Caco-2 (cell line): ENCODE measurements at regions not wholly inside any gene's neighbourhood (a gene's known extent, or its start where the extent isn't known, plus 50 kb on each side); places are given as distances from the start of the nearest gene placed in this dataset.

Experiments used
- BruUV-seq: library from RNA; stranded (reverse); fragments of 400-500 nt; replicated peaks from 2 replicates; lab custom pipeline; 2021; lab: Mats Ljungman, UMichigan
- CTCF ChIA-PET: fragments of 300-600 bp; sonication (Branson Sonifier 250); formaldehyde crosslinking; loops from one replicate; lab custom pipeline; 2022; ENCODE audit warnings: antibody characterized with exemption; lab: Charles Lee
- POLR2A ChIA-PET: fragments of 300-600 bp; sonication (Branson Sonifier 250); formaldehyde crosslinking; loops from one replicate; lab custom pipeline; 2022; ENCODE audit warnings: antibody characterized with exemption; lab: Charles Lee
- DNase-seq, 2 experiments: peaks; one replicate each; pipeline versions ENCODE4 v3.0.0 to v3.0.0-alpha.2; 2020 to 2022
- H3K27me3 ChIP-seq: replicated peaks from 2 replicates; pipeline ENCODE4 v1.6.0; 2011; ENCODE audit warnings: low read length; ENCODE audit not compliant: control insufficient read depth, insufficient read depth
- H3K36me3 ChIP-seq: 2 replicates; pipeline ENCODE4 v1.5.1; 2011; ENCODE audit warnings: low read length; ENCODE audit not compliant: control insufficient read depth, insufficient read depth
- H3K4me1 ChIP-seq: fragments of 250-450 bp; sonication (Bioruptor Pico); 2 replicates; pipeline ENCODE4 v1.5.1; 2020; ENCODE audit warnings: mild to moderate bottlenecking
- H3K4me3 ChIP-seq: 2 replicates; pipeline ENCODE4 v1.5.1; 2011; ENCODE audit warnings: low read depth, mild to moderate bottlenecking, control low read depth, low read length
- H3K9me3 ChIP-seq: fragments of 250-450 bp; sonication (Bioruptor Pico); 2 replicates; pipeline ENCODE4 v1.5.1; 2020; ENCODE audit warnings: mild to moderate bottlenecking, moderate library complexity
- H3K27ac Mint-ChIP-seq: one replicate; pipeline ENCODE4 v1.8.0; 2022; ENCODE audit warnings: mixed read lengths; ENCODE audit not compliant: unreplicated experiment
- H3K27me3 Mint-ChIP-seq: one replicate; pipeline ENCODE4 v1.8.0; 2022; ENCODE audit warnings: mixed read lengths; ENCODE audit not compliant: insufficient read depth, unreplicated experiment
- H3K36me3 Mint-ChIP-seq: one replicate; pipeline ENCODE4 v1.8.0; 2022; ENCODE audit warnings: mild to moderate bottlenecking, mixed read lengths; ENCODE audit not compliant: insufficient read depth, unreplicated experiment
- H3K4me1 Mint-ChIP-seq: one replicate; pipeline ENCODE4 v1.8.0; 2022; ENCODE audit warnings: low read depth, mixed read lengths; ENCODE audit not compliant: unreplicated experiment
- H3K4me3 Mint-ChIP-seq: one replicate; pipeline ENCODE4 v1.8.0; 2022; ENCODE audit warnings: mild to moderate bottlenecking, moderate library complexity, mixed read lengths; ENCODE audit not compliant: unreplicated experiment
- H3K9me3 Mint-ChIP-seq: one replicate; pipeline ENCODE4 v1.8.0; 2022; ENCODE audit warnings: mixed read lengths; ENCODE audit not compliant: unreplicated experiment
- CTCF ChIP-seq, 2 experiments: fragments of 200-600 bp in 1 of 2; IDR thresholded peaks; 1 replicate in 1 of 2; 2 replicates in 1 of 2; pipeline versions ENCODE4 v1.5.1 to v1.8.0; 2011 to 2022; ENCODE audit warnings: antibody characterized with exemption in 1 of 2, control low read depth in 1 of 2, inconsistent platforms in 1 of 2, low read depth in 1 of 2, low read length in 1 of 2, mild to moderate bottlenecking in 1 of 2, moderate library complexity in 1 of 2; ENCODE audit not compliant: insufficient read depth in 1 of 2, severe bottlenecking in 1 of 2, unreplicated experiment in 1 of 2
- intact Hi-C: fragments of 100-400 bp; cut with micrococcal nuclease; formaldehyde crosslinking; loops from one replicate; pipeline ENCODE4 v1.10.0; 2022; ENCODE audit not compliant: unreplicated experiment

GRCh38 chr2:75986617-75987016, 275.9 kb upstream of the GCFC2 start:
- Mint-ChIP-seq H3K4me3 (no peak overlapping the region), H3K36me3 (no peaks in the 10 kb centered on the region), H3K27me3 (no peaks in the 10 kb centered on the region), H3K27ac (no peak overlapping the region), H3K4me1 (no peaks in the 10 kb centered on the region), H3K9me3 (peaks cover 13% of the 10 kb centered on the region)
- H3K9me3 ChIP-seq = peaks cover 4% of the 10 kb centered on the region; the same call in 1 of the 2 replicates
- TF ChIP-seq CTCF (IDR thresholded peaks at IDR 0.05; ENCODE audit: insufficient read depth in 1 of 2, low read depth in 1 of 2, low read length in 1 of 2, severe bottlenecking in 1 of 2, unreplicated experiment in 1 of 2) = no peak
- no peak overlapping the region for H3K4me3 ChIP-seq
- intact Hi-C loops = no loop called here
- no peaks in the 10 kb centered on the region for H3K27me3 ChIP-seq
- no TSS peak for BruUV-seq
- CTCF ChIA-PET = no interaction called here
- H3K36me3 ChIP-seq = no peaks in the 10 kb centered on the region
- POLR2A ChIA-PET = no interaction called here
- no peaks in the 10 kb centered on the region for H3K4me1 ChIP-seq
- no peak for DNase-seq

GRCh38 chr2:75982719-75983118, 272.0 kb upstream of the GCFC2 start:
- no peak overlapping the region for H3K4me3 ChIP-seq
- no peaks in the 10 kb centered on the region for H3K27me3 ChIP-seq
- no peaks in the 10 kb centered on the region for H3K36me3 ChIP-seq
- Mint-ChIP-seq H3K27me3 (no peaks in the 10 kb centered on the region), H3K4me1 (no peaks in the 10 kb centered on the region), H3K36me3 (no peaks in the 10 kb centered on the region), H3K27ac (no peak overlapping the region), H3K9me3 (no peaks in the 10 kb centered on the region), H3K4me3 (no peak overlapping the region)
- H3K4me1 ChIP-seq = no peaks in the 10 kb centered on the region
- BruUV-seq = no TSS peak
- DNase-seq = no peak
- no peaks in the 10 kb centered on the region; the same call in 1 of the 2 replicates for H3K9me3 ChIP-seq
- intact Hi-C loops = no loop called here
- POLR2A ChIA-PET = no interaction called here
- CTCF ChIA-PET = no interaction called here
- TF ChIP-seq CTCF (IDR thresholded peaks at IDR 0.05; ENCODE audit: insufficient read depth in 1 of 2, low read depth in 1 of 2, low read length in 1 of 2, severe bottlenecking in 1 of 2, unreplicated experiment in 1 of 2) = no peak

- TF ChIP-seq CTCF (IDR thresholded peaks at IDR 0.05; ENCODE audit: insufficient read depth in 1 of 2, low read depth in 1 of 2, low read length in 1 of 2, severe bottlenecking in 1 of 2, unreplicated experiment in 1 of 2) = no peak
- Mint-ChIP-seq H3K36me3 (no peaks in the 10 kb centered on the region), H3K27me3 (peaks cover 3% of the 10 kb centered on the region), H3K27ac (no peak overlapping the region), H3K9me3 (peaks cover 13% of the 10 kb centered on the region), H3K4me1 (no peaks in the 10 kb centered on the region), H3K4me3 (no peak overlapping the region)
- BruUV-seq = no TSS peak
- intact Hi-C loops = no loop called here
- Histone ChIP-seq H3K4me1 (no peaks in the 10 kb centered on the region), H3K36me3 (no peaks in the 10 kb centered on the region), H3K27me3 (no peaks in the 10 kb centered on the region), H3K4me3 (no peak overlapping the region), H3K9me3 (no peaks in the 10 kb centered on the region)
- DNase-seq = no peak
- ChIA-PET POLR2A (no interaction called here), CTCF (no interaction called here)
Measured at GRCh38 chr2:75964646-75965045, 253.9 kb upstream of the GCFC2 start.
